ENCODE measurements at regions not wholly inside any gene's neighbourhood (a gene's known extent, or its start where the extent isn't known, plus 50 kb on each side); places are given as distances from the start of the nearest gene placed in this dataset.

GRCh38 chrX:155774387-155774786 lies 106.8 kb upstream of the VAMP7 start:
- H3K4me3 ChIP-seq (ENCODE audit: low read depth, low read length), result no peak overlapping the region
- no peak for DNase-seq (ENCODE audit: low read depth, low spot score)
- ChIA-PET POLR2A (no interaction called here), CTCF (no interaction called here)
- no peak for TF ChIP-seq CTCF (IDR thresholded peaks at IDR 0.05; ENCODE audit: low read depth, low read length)
- no peak overlapping the region for H3K27ac ChIP-seq (ENCODE audit: low read depth, low read length)
- H3K9me3 ChIP-seq (ENCODE audit: control insufficient read depth, insufficient read depth, low read length), result peaks cover 9% of the 10 kb centered on the region
- no peaks in the 10 kb centered on the region for H3K27me3 ChIP-seq (ENCODE audit: control insufficient read depth, insufficient read depth, low read length)

- Histone ChIP-seq H3K4me3 (ENCODE audit: low read depth, low read length) (peak overlapping the region; percentile 54), H3K27ac (ENCODE audit: low read depth, low read length) (no peak overlapping the region), H3K9me3 (ENCODE audit: control insufficient read depth, insufficient read depth, low read length) (no peaks in the 10 kb centered on the region; the same call in 1 of the 2 replicates), H3K27me3 (ENCODE audit: control insufficient read depth, insufficient read depth, low read length) (no peaks in the 10 kb centered on the region)
- TF ChIP-seq CTCF (IDR thresholded peaks at IDR 0.05; ENCODE audit: low read depth, low read length), result no peak
- ChIA-PET POLR2A (no interaction called here), CTCF (no interaction called here)
- no peak for DNase-seq (ENCODE audit: low read depth, low spot score)
These were observed 113.0 kb upstream of the VAMP7 start for GRCh38 chrX:155767876-155768769.

GRCh38 chrX:155767051-155767875 lies 113.9 kb upstream of the VAMP7 start:
- no peak for TF ChIP-seq CTCF (IDR thresholded peaks at IDR 0.05; ENCODE audit: low read depth, low read length)
- H3K4me3 ChIP-seq (ENCODE audit: low read depth, low read length), result peak overlapping the region; percentile 51
- DNase-seq (ENCODE audit: low read depth, low spot score), result peak; percentile 29
- ChIA-PET POLR2A (no interaction called here), CTCF (no interaction called here)
- H3K9me3 ChIP-seq (ENCODE audit: control insufficient read depth, insufficient read depth, low read length), result no peaks in the 10 kb centered on the region; the same call in 1 of the 2 replicates
- no peak overlapping the region for H3K27ac ChIP-seq (ENCODE audit: low read depth, low read length)
- H3K27me3 ChIP-seq (ENCODE audit: control insufficient read depth, insufficient read depth, low read length), result no peaks in the 10 kb centered on the region

- Histone ChIP-seq H3K4me3 (ENCODE audit: low read depth, low read length) (no peak overlapping the region; the same call in 1 of the 2 replicates), H3K9me3 (ENCODE audit: control insufficient read depth, insufficient read depth, low read length) (no peaks in the 10 kb centered on the region; the same call in 1 of the 2 replicates), H3K27ac (ENCODE audit: low read depth, low read length) (no peak overlapping the region), H3K27me3 (ENCODE audit: control insufficient read depth, insufficient read depth, low read length) (no peaks in the 10 kb centered on the region)
- ChIA-PET CTCF (no interaction called here), POLR2A (no interaction called here)
- no peak for TF ChIP-seq CTCF (IDR thresholded peaks at IDR 0.05; ENCODE audit: low read depth, low read length)
- no peak for DNase-seq (ENCODE audit: low read depth, low spot score)
These were observed 114.8 kb upstream of the VAMP7 start for GRCh38 chrX:155766321-155766720.

GRCh38 chrX:155761185-155761584 lies 120.0 kb upstream of the VAMP7 start:
- H3K27me3 ChIP-seq (ENCODE audit: control insufficient read depth, insufficient read depth, low read length), result no peaks in the 10 kb centered on the region
- no peak overlapping the region for H3K27ac ChIP-seq (ENCODE audit: low read depth, low read length)
- DNase-seq (ENCODE audit: low read depth, low spot score), result no peak
- no peak overlapping the region for H3K4me3 ChIP-seq (ENCODE audit: low read depth, low read length)
- H3K9me3 ChIP-seq (ENCODE audit: control insufficient read depth, insufficient read depth, low read length), result peaks cover 5% of the 10 kb centered on the region; the same call in 1 of the 2 replicates
- POLR2A ChIA-PET, result no interaction called here
- TF ChIP-seq CTCF (IDR thresholded peaks at IDR 0.05; ENCODE audit: low read depth, low read length), result no peak
- CTCF ChIA-PET, result no interaction called here

Data from AG04450 (cell line).